ENCODE measurements at regions not wholly inside any gene's neighbourhood (a gene's known extent, or its start where the extent isn't known, plus 50 kb on each side); places are given as distances from the start of the nearest gene placed in this dataset.

- Histone ChIP-seq H2AFZ (ENCODE audit: low read length) (no peak overlapping the region), H3K9me2 (ENCODE audit: low read depth, low read length) (no peaks in the 10 kb centered on the region), H3K9me3 (ENCODE audit: low read length) (no peaks in the 10 kb centered on the region)
Measured at GRCh38 chr10:78367751-78368150, 334.1 kb downstream of the RPS24 start.

DNA sequence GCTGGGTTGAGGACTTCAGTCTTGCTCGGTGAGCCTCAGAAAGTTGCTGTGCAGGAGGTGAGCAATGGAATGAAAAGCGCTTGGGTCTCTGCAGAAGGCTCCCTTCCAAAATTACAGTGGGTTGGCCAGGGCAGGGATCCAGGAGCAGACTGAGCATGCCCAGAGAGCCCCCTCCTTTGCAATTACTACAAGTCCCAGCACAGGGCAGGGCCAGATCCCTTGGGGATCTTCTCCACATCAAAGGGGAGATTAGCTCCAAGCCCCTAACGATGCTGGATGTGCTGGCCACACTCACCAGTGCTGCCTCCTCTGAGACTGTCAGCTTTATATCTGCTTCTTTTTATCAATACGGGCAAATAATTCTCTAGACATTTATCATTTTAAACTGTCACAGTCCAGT lies 337.5 kb downstream of the RPS24 start:
- Histone ChIP-seq H2AFZ (ENCODE audit: low read length) (no peak overlapping the region), H3K9me3 (ENCODE audit: low read length) (no peaks in the 10 kb centered on the region), H3K4me1 (ENCODE audit: insufficient read depth, low read length, severe bottlenecking) (no peaks in the 10 kb centered on the region), H4K20me1 (ENCODE audit: insufficient read depth, low read length) (no peaks in the 10 kb centered on the region), H3K9ac (ENCODE audit: low read length) (no peak overlapping the region), H3K27ac (ENCODE audit: low read depth, low read length, poor library complexity, severe bottlenecking) (no peak overlapping the region), H3K79me2 (ENCODE audit: insufficient read depth, low read length) (no peaks in the 10 kb centered on the region), H3K4me3 (ENCODE audit: low read depth, low read length, poor library complexity, severe bottlenecking) (no peak overlapping the region), H3K27me3 (ENCODE audit: insufficient read depth, low read length) (no peaks in the 10 kb centered on the region; the same call in 1 of the 2 replicates), H3K9me2 (ENCODE audit: low read depth, low read length) (no peaks in the 10 kb centered on the region), H3K36me3 (ENCODE audit: insufficient read depth, low read length) (no peaks in the 10 kb centered on the region), H3K4me2 (ENCODE audit: low read length) (no peak overlapping the region), H3F3A (ENCODE audit: insufficient read depth, low read length) (no peaks in the 10 kb centered on the region)
- no peak for TF ChIP-seq EZH2 (IDR thresholded peaks at IDR 0.05; ENCODE audit: borderline replicate concordance, low read length)

More at GRCh38 chr10:78367751-78368150, 334.1 kb downstream of the RPS24 start:
- Histone ChIP-seq H4K20me1 (ENCODE audit: insufficient read depth, low read length) (no peaks in the 10 kb centered on the region), H3K4me3 (ENCODE audit: low read depth, low read length, poor library complexity, severe bottlenecking) (no peak overlapping the region), H3K27me3 (ENCODE audit: insufficient read depth, low read length) (peaks cover 4% of the 10 kb centered on the region; the same call in 1 of the 2 replicates), H3K36me3 (ENCODE audit: insufficient read depth, low read length) (no peaks in the 10 kb centered on the region), H3F3A (ENCODE audit: insufficient read depth, low read length) (no peaks in the 10 kb centered on the region), H3K4me1 (ENCODE audit: insufficient read depth, low read length, severe bottlenecking) (no peaks in the 10 kb centered on the region), H3K4me2 (ENCODE audit: low read length) (no peak overlapping the region), H3K27ac (ENCODE audit: low read depth, low read length, poor library complexity, severe bottlenecking) (no peak overlapping the region), H3K79me2 (ENCODE audit: insufficient read depth, low read length) (no peaks in the 10 kb centered on the region), H3K9ac (ENCODE audit: low read length) (no peak overlapping the region)
- TF ChIP-seq, protein P1, sequence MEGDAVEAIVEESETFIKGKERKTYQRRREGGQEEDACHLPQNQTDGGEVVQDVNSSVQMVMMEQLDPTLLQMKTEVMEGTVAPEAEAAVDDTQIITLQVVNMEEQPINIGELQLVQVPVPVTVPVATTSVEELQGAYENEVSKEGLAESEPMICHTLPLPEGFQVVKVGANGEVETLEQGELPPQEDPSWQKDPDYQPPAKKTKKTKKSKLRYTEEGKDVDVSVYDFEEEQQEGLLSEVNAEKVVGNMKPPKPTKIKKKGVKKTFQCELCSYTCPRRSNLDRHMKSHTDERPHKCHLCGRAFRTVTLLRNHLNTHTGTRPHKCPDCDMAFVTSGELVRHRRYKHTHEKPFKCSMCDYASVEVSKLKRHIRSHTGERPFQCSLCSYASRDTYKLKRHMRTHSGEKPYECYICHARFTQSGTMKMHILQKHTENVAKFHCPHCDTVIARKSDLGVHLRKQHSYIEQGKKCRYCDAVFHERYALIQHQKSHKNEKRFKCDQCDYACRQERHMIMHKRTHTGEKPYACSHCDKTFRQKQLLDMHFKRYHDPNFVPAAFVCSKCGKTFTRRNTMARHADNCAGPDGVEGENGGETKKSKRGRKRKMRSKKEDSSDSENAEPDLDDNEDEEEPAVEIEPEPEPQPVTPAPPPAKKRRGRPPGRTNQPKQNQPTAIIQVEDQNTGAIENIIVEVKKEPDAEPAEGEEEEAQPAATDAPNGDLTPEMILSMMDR (IDR thresholded peaks at IDR 0.05; ENCODE audit: low read length): no peak
- no peak for TF ChIP-seq EZH2 (IDR thresholded peaks at IDR 0.05; ENCODE audit: borderline replicate concordance, low read length)

DNA sequence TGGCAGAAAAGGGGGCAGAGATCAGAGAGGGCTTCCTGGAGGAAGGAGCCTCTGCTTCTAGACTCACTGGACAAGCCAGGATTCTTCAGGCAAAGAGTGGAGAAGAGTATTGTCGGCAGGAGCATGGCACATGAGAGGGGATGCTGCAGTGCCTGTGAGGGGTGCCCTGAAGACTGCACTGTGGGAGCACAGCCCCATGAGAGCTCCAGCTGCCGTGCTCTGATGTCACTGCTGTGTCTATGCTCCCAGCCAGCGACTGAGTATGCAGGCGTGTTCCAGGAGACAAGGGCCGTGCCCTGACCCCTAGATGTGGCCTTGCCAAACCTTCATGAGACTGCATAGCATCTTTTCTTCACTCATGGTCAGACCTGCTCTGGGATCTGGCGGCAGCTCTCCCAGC lies 339.1 kb downstream of the RPS24 start:
- TF ChIP-seq, protein P1 (IDR thresholded peaks at IDR 0.05; ENCODE audit: low read length): no peak
- TF ChIP-seq EZH2 (IDR thresholded peaks at IDR 0.05; ENCODE audit: borderline replicate concordance, low read length): no peak
- Histone ChIP-seq H3K27me3 (ENCODE audit: insufficient read depth, low read length) (no peaks in the 10 kb centered on the region; the same call in 1 of the 2 replicates), H3K9me3 (ENCODE audit: low read length) (no peaks in the 10 kb centered on the region), H3K9me2 (ENCODE audit: low read depth, low read length) (no peaks in the 10 kb centered on the region), H2AFZ (ENCODE audit: low read length) (no peak overlapping the region), H3K4me2 (ENCODE audit: low read length) (no peak overlapping the region), H3K9ac (ENCODE audit: low read length) (no peak overlapping the region), H3K27ac (ENCODE audit: low read depth, low read length, poor library complexity, severe bottlenecking) (no peak overlapping the region), H3K79me2 (ENCODE audit: insufficient read depth, low read length) (no peaks in the 10 kb centered on the region), H3K36me3 (ENCODE audit: insufficient read depth, low read length) (no peaks in the 10 kb centered on the region), H3K4me1 (ENCODE audit: insufficient read depth, low read length, severe bottlenecking) (no peaks in the 10 kb centered on the region), H3F3A (ENCODE audit: insufficient read depth, low read length) (no peaks in the 10 kb centered on the region), H4K20me1 (ENCODE audit: insufficient read depth, low read length) (no peaks in the 10 kb centered on the region), H3K4me3 (ENCODE audit: low read depth, low read length, poor library complexity, severe bottlenecking) (no peak overlapping the region)

GRCh38 chr10:78374331-78375028 lies 340.8 kb downstream of the RPS24 start:
- no peak overlapping the region for H3K9ac ChIP-seq (ENCODE audit: low read length)
- H3K4me1 ChIP-seq (ENCODE audit: insufficient read depth, low read length, severe bottlenecking): no peaks in the 10 kb centered on the region
- H3K4me3 ChIP-seq (ENCODE audit: low read depth, low read length, poor library complexity, severe bottlenecking): no peak overlapping the region
- no peak for TF ChIP-seq EZH2 (IDR thresholded peaks at IDR 0.05; ENCODE audit: borderline replicate concordance, low read length)
- TF ChIP-seq, protein P1 (IDR thresholded peaks at IDR 0.05; ENCODE audit: low read length): no peak
- H3K79me2 ChIP-seq (ENCODE audit: insufficient read depth, low read length): no peaks in the 10 kb centered on the region
- H3F3A ChIP-seq (ENCODE audit: insufficient read depth, low read length): no peaks in the 10 kb centered on the region
- no peak overlapping the region for H3K27ac ChIP-seq (ENCODE audit: low read depth, low read length, poor library complexity, severe bottlenecking)
- no peak overlapping the region for H3K4me2 ChIP-seq (ENCODE audit: low read length)
- H3K27me3 ChIP-seq (ENCODE audit: insufficient read depth, low read length): no peaks in the 10 kb centered on the region
- no peak overlapping the region for H2AFZ ChIP-seq (ENCODE audit: low read length)
- H3K9me3 ChIP-seq (ENCODE audit: low read length): no peaks in the 10 kb centered on the region
- H4K20me1 ChIP-seq (ENCODE audit: insufficient read depth, low read length): no peaks in the 10 kb centered on the region
- H3K36me3 ChIP-seq (ENCODE audit: insufficient read depth, low read length): no peaks in the 10 kb centered on the region
- no peaks in the 10 kb centered on the region for H3K9me2 ChIP-seq (ENCODE audit: low read depth, low read length)
